HG03521 (cell line): ENCODE measurements at regions not wholly inside any gene's neighbourhood (a gene's known extent, or its start where the extent isn't known, plus 50 kb on each side); places are given as distances from the start of the nearest gene placed in this dataset.

Source experiments
- ATAC-seq: cut with Tn5 transposase; IDR thresholded peaks from one replicate; pipeline ENCODE4 v1.9.1; 2021; ENCODE audit warnings: mild to moderate bottlenecking, moderate library complexity; ENCODE audit not compliant: unreplicated experiment

DNA sequence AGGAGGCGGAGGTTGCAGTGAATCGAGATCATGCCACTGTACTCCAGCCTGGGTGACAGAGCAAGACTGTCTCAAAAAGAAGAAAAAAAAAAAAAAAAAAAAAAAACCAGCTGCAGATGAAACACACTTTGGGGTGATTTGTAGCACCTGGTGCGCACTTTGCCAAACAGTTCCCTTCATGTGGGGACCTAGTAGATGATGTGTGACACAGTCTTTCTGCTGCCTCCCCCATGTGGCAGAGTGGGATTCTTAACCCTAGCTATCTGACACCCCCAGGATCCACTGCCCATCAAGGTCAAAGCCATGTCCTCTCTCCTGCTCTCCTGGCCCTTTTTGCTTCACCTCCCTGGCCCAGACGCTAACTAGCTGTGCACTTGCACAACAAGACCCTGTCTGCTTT is 52.1 kb upstream of the PDZD8 start:
- no peak for ATAC-seq

DNA sequence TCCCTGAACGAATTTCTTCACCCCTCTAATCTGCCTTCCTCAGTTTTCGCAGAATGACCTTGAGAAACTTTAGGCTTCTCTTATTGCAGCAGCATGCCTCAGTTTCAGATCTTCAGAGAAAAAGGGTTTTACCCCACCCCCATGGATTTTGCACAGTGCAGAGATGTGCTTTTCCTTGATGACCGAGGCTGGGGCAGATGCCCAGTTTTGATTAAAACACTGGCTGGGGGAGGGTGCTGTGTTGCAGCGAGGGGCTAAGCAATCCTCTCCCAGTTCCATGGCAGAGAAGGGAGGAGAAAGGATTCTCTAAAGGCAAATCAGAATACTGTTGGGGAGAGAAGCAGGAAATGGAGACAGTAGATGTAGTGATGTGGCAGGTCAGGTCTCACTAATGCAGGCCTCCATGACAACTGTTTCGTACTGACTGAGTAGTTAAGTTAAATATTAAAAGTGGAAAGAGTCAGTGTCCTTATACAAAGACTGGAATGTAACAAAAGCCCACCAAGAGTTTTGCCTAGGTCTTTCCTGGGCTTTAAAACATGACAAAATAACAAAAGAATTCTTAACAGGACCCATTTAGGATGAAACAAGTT is 50.8 kb upstream of the PDZD8 start:
- ATAC-seq = peak; percentile 68

DNA sequence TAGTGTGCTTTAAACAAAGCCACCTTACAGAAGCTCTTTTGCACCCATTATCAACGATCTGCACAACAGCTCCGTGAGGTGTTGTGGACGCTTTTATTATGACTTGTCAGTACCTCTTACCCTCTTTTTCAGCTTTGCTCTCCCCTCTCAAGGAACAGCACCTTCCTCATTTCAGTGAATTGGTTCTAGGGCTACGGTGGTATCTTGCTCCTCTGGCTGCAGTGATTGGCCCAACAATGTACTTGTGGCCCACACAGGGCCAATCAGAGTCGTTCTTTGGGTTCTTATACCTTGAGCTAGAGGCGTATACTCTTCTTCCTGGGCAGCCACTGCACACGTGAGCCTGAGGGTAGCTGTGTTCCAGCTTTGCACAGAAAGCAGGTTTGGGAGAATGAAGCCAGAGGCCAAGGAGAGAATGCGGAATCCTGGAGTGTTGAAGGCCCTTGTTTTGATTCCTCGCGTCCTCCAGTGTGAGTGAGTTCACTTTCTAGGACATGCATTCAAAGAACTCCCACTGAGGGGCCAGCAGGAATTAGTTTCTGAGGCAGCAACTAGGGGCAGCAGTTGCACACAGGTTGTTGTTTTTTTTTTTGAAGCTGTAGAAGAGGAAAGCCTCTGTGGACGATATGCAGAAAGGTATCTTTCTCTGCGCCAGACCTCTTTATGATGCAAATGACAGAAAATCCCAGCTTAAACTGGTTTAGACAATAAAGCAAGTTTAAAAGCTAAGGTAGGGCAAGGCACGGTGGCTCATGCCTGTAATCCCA is 49.8 kb upstream of the PDZD8 start:
- ATAC-seq = no peak
